GM18517 (cell line): ENCODE measurements at regions not wholly inside any gene's neighbourhood (a gene's known extent, or its start where the extent isn't known, plus 50 kb on each side); places are given as distances from the start of the nearest gene placed in this dataset.

Experiments
- ATAC-seq: cut with Tn5 transposase; IDR thresholded peaks from one replicate; pipeline ENCODE4 v1.9.1; 2021; ENCODE audit warnings: mild to moderate bottlenecking, moderate library complexity; ENCODE audit not compliant: unreplicated experiment

GRCh38 chr2:205937211-205937610, 148.8 kb downstream of the INO80D start:
- ATAC-seq, result no peak

- ATAC-seq, result no peak
Measured at GRCh38 chr2:205936446-205936845, 149.5 kb downstream of the INO80D start.

- ATAC-seq, result no peak
Measured at GRCh38 chr2:205934443-205934842, 151.5 kb downstream of the INO80D start.

- no peak for ATAC-seq
Measured at GRCh38 chr2:205932861-205933260, 153.1 kb downstream of the INO80D start.

- no peak for ATAC-seq
Measured at GRCh38 chr2:205931388-205931787, 154.6 kb downstream of the INO80D start.

- no peak for ATAC-seq
Measured at GRCh38 chr2:205930209-205930608, 155.8 kb downstream of the INO80D start.

- no peak for ATAC-seq
Measured at GRCh38 chr2:205929246-205929942, 156.6 kb downstream of the INO80D start.

- ATAC-seq, result no peak
Measured at GRCh38 chr2:205925373-205926337, 160.3 kb downstream of the INO80D start.

GRCh38 chr2:205924676-205925075, 161.3 kb downstream of the INO80D start:
- no peak for ATAC-seq

GRCh38 chr2:205915130-205915524, 170.8 kb downstream of the INO80D start:
- no peak for ATAC-seq

- ATAC-seq, result no peak
Measured at GRCh38 chr2:205914213-205915129, 171.5 kb downstream of the INO80D start.

- no peak for ATAC-seq
Measured at GRCh38 chr2:205913668-205914067, 172.3 kb downstream of the INO80D start.

- ATAC-seq, result no peak
Measured at GRCh38 chr2:205911306-205911705, 174.7 kb downstream of the INO80D start.

- no peak for ATAC-seq
Measured at GRCh38 chr2:205909184-205909572, 176.8 kb downstream of the INO80D start.

GRCh38 chr2:205908212-205909183, 177.5 kb downstream of the INO80D start:
- ATAC-seq, result no peak

- ATAC-seq, result no peak
Measured at GRCh38 chr2:205906419-205906818, 179.6 kb downstream of the INO80D start.

- ATAC-seq, result no peak
Measured at GRCh38 chr2:205905576-205905975, 180.4 kb downstream of the INO80D start.

- ATAC-seq, result no peak
Measured at GRCh38 chr2:205904873-205905272, 181.1 kb downstream of the INO80D start.

- peak; percentile 63 for ATAC-seq
Measured at GRCh38 chr2:205903549-205904129, 182.3 kb downstream of the INO80D start.

- ATAC-seq, result no peak
Measured at GRCh38 chr2:205902900-205903237, 183.1 kb downstream of the INO80D start.
